ENCODE measurements at regions not wholly inside any gene's neighbourhood (a gene's known extent, or its start where the extent isn't known, plus 50 kb on each side); places are given as distances from the start of the nearest gene placed in this dataset.

- H3K79me2 ChIP-seq (ENCODE audit: insufficient read depth, low read length) = no peaks in the 10 kb centered on the region
- H3K27me3 ChIP-seq (ENCODE audit: low read length) = no peaks in the 10 kb centered on the region
- H3K27ac ChIP-seq (ENCODE audit: low read depth, low read length) = no peak overlapping the region
- no peak overlapping the region for H2AFZ ChIP-seq (ENCODE audit: low read depth, low read length, severe bottlenecking)
- H3K9me3 ChIP-seq (ENCODE audit: insufficient read depth, low read length) = no peaks in the 10 kb centered on the region
- no peaks in the 10 kb centered on the region for H4K20me1 ChIP-seq (ENCODE audit: low read depth, low read length)
- TF ChIP-seq, protein P1, sequence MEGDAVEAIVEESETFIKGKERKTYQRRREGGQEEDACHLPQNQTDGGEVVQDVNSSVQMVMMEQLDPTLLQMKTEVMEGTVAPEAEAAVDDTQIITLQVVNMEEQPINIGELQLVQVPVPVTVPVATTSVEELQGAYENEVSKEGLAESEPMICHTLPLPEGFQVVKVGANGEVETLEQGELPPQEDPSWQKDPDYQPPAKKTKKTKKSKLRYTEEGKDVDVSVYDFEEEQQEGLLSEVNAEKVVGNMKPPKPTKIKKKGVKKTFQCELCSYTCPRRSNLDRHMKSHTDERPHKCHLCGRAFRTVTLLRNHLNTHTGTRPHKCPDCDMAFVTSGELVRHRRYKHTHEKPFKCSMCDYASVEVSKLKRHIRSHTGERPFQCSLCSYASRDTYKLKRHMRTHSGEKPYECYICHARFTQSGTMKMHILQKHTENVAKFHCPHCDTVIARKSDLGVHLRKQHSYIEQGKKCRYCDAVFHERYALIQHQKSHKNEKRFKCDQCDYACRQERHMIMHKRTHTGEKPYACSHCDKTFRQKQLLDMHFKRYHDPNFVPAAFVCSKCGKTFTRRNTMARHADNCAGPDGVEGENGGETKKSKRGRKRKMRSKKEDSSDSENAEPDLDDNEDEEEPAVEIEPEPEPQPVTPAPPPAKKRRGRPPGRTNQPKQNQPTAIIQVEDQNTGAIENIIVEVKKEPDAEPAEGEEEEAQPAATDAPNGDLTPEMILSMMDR (IDR thresholded peaks at IDR 0.05; ENCODE audit: insufficient read depth, low read length, poor library complexity, severe bottlenecking) = no peak
- TF ChIP-seq EZH2phosphoT487 (conservative IDR thresholded peaks at IDR 0.05; ENCODE audit: low read length) = no peak
- H3K4me3 ChIP-seq (ENCODE audit: insufficient read depth, low read length, poor library complexity, severe bottlenecking) = no peak overlapping the region
- H3K4me2 ChIP-seq (ENCODE audit: low read depth, low read length, poor library complexity, severe bottlenecking) = no peak overlapping the region
- H3K9me2 ChIP-seq (replicated peaks; ENCODE audit: insufficient read depth, low read length) = no peaks in the 10 kb centered on the region
- H3K36me3 ChIP-seq (ENCODE audit: low read length) = no peaks in the 10 kb centered on the region
- H3F3A ChIP-seq (ENCODE audit: insufficient read depth) = no peaks in the 10 kb centered on the region
- no peak overlapping the region for H3K9ac ChIP-seq (ENCODE audit: low read length)
These were observed 407.0 kb downstream of the SOX9 start for GRCh38 chr17:72527789-72528188.

DNA sequence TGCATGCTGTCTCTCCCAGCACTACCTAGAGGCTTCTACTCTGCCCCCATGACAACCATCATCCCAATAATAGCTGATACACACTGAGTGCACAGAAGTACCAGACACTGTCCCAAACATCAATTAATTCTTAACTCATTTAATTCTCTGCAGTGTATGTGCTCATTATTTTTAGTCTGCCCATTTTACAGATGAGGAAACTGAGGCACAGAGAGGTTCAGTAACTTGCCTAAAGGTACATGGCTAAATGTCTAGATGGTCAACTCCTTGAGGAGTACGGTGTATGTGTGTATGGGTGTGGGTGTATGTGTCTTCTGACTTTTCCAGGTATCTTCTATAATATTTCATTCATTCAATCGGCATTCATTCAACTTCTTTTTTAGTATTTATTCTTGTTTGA, 407.9 kb downstream of the SOX9 start:
- H3K9me3 ChIP-seq (ENCODE audit: insufficient read depth, low read length) = no peaks in the 10 kb centered on the region
- no peak overlapping the region for H3K4me3 ChIP-seq (ENCODE audit: insufficient read depth, low read length, poor library complexity, severe bottlenecking)
- TF ChIP-seq EZH2phosphoT487 (conservative IDR thresholded peaks at IDR 0.05; ENCODE audit: low read length) = no peak
- TF ChIP-seq, protein P1 (IDR thresholded peaks at IDR 0.05; ENCODE audit: insufficient read depth, low read length, poor library complexity, severe bottlenecking) = no peak
- no peaks in the 10 kb centered on the region for H3F3A ChIP-seq (ENCODE audit: insufficient read depth)
- no peaks in the 10 kb centered on the region for H3K79me2 ChIP-seq (ENCODE audit: insufficient read depth, low read length)
- no peaks in the 10 kb centered on the region for H3K36me3 ChIP-seq (ENCODE audit: low read length)
- no peak overlapping the region for H3K27ac ChIP-seq (ENCODE audit: low read depth, low read length)
- H4K20me1 ChIP-seq (ENCODE audit: low read depth, low read length) = no peaks in the 10 kb centered on the region
- H3K9me2 ChIP-seq (replicated peaks; ENCODE audit: insufficient read depth, low read length) = no peaks in the 10 kb centered on the region
- H2AFZ ChIP-seq (ENCODE audit: low read depth, low read length, severe bottlenecking) = no peak overlapping the region
- no peaks in the 10 kb centered on the region for H3K27me3 ChIP-seq (ENCODE audit: low read length)
- no peak overlapping the region for H3K4me2 ChIP-seq (ENCODE audit: low read depth, low read length, poor library complexity, severe bottlenecking)
- no peak overlapping the region for H3K9ac ChIP-seq (ENCODE audit: low read length)

GRCh38 chr17:72529386-72529785, 408.6 kb downstream of the SOX9 start:
- H3K9me3 ChIP-seq (ENCODE audit: insufficient read depth, low read length) = no peaks in the 10 kb centered on the region

More at GRCh38 chr17:72529386-72529785, 408.6 kb downstream of the SOX9 start:
- H3K9me2 ChIP-seq (replicated peaks; ENCODE audit: insufficient read depth, low read length) = no peaks in the 10 kb centered on the region
- no peak overlapping the region for H2AFZ ChIP-seq (ENCODE audit: low read depth, low read length, severe bottlenecking)
- no peaks in the 10 kb centered on the region for H3K27me3 ChIP-seq (ENCODE audit: low read length)
- no peak overlapping the region for H3K27ac ChIP-seq (ENCODE audit: low read depth, low read length)
- H3K36me3 ChIP-seq (ENCODE audit: low read length) = no peaks in the 10 kb centered on the region
- no peak overlapping the region for H3K4me2 ChIP-seq (ENCODE audit: low read depth, low read length, poor library complexity, severe bottlenecking)
- no peak overlapping the region for H3K9ac ChIP-seq (ENCODE audit: low read length)
- H4K20me1 ChIP-seq (ENCODE audit: low read depth, low read length) = no peaks in the 10 kb centered on the region
- no peak overlapping the region for H3K4me3 ChIP-seq (ENCODE audit: insufficient read depth, low read length, poor library complexity, severe bottlenecking)
- no peak for TF ChIP-seq EZH2phosphoT487 (conservative IDR thresholded peaks at IDR 0.05; ENCODE audit: low read length)
- TF ChIP-seq, protein P1 (IDR thresholded peaks at IDR 0.05; ENCODE audit: insufficient read depth, low read length, poor library complexity, severe bottlenecking) = no peak
- no peaks in the 10 kb centered on the region for H3F3A ChIP-seq (ENCODE audit: insufficient read depth)
- no peaks in the 10 kb centered on the region for H3K79me2 ChIP-seq (ENCODE audit: insufficient read depth, low read length)
